H9 (cell line): ENCODE measurements at regions not wholly inside any gene's neighbourhood (a gene's known extent, or its start where the extent isn't known, plus 50 kb on each side); places are given as distances from the start of the nearest gene placed in this dataset.

ENCODE experiments used
- DNase-seq: peaks from one replicate; pipeline ENCODE4 v3.0.0-alpha.2; 2017
- H2AFZ ChIP-seq: one replicate; pipeline ENCODE4 v1.6.1; 2013; ENCODE audit warnings: mild to moderate bottlenecking, low read length, control low read depth, moderate library complexity
- H2AK5ac ChIP-seq: 2 replicates; pipeline ENCODE4 v1.6.1; 2013; ENCODE audit warnings: low read length, control low read depth, mixed read lengths; ENCODE audit not compliant: insufficient read length
- H2BK120ac ChIP-seq: one replicate; pipeline ENCODE4 v1.6.1; 2013; ENCODE audit warnings: low read depth, mild to moderate bottlenecking, low read length, control low read depth, inconsistent platforms; ENCODE audit not compliant: poor library complexity, severe bottlenecking
- H2BK12ac ChIP-seq: 2 replicates; pipeline ENCODE4 v1.6.1; 2013; ENCODE audit warnings: low read length, control low read depth, mixed read lengths, low read depth; ENCODE audit not compliant: insufficient read length
- H2BK15ac ChIP-seq: 2 replicates; pipeline ENCODE4 v1.6.1; 2013; ENCODE audit warnings: low read depth, low read length, control low read depth
- H2BK20ac ChIP-seq: one replicate; pipeline ENCODE4 v1.6.1; 2013; ENCODE audit warnings: low read depth, mild to moderate bottlenecking, low read length, control low read depth, inconsistent platforms; ENCODE audit not compliant: poor library complexity, severe bottlenecking
- H2BK5ac ChIP-seq: 2 replicates; pipeline ENCODE4 v1.6.1; 2013; ENCODE audit warnings: low read length, control low read depth, mixed read lengths; ENCODE audit not compliant: insufficient read length
- H3K14ac ChIP-seq: 2 replicates; pipeline ENCODE4 v1.6.1; 2013; ENCODE audit warnings: low read length, control low read depth; ENCODE audit not compliant: insufficient read depth
- H3K18ac ChIP-seq: 2 replicates; pipeline ENCODE4 v1.6.1; 2013; ENCODE audit warnings: low read depth, mild to moderate bottlenecking, mixed read lengths, low read length, control low read depth; ENCODE audit not compliant: insufficient read length
- H3K23ac ChIP-seq: 2 replicates; pipeline ENCODE4 v1.6.1; 2013; ENCODE audit warnings: low read length, control low read depth, mixed read lengths, low read depth; ENCODE audit not compliant: insufficient read length
- H3K23me2 ChIP-seq: 2 replicates; pipeline ENCODE4 v1.6.1; 2013; ENCODE audit warnings: low read depth, mild to moderate bottlenecking, mixed read lengths, low read length, control low read depth; ENCODE audit not compliant: insufficient read length, poor library complexity, severe bottlenecking
- H3K27ac ChIP-seq: 2 replicates; pipeline ENCODE4 v1.5.1; 2013; ENCODE audit warnings: low read length, control low read depth, mixed read lengths, low read depth; ENCODE audit not compliant: insufficient read length
- H3K27me3 ChIP-seq: 2 replicates; pipeline ENCODE4 v1.6.1; 2013; ENCODE audit warnings: low read length, control low read depth, inconsistent platforms; ENCODE audit not compliant: insufficient read depth
- H3K4ac ChIP-seq: 2 replicates; pipeline ENCODE4 v1.6.1; 2013; ENCODE audit warnings: low read depth, mild to moderate bottlenecking, control low read depth, inconsistent platforms, low read length, moderate library complexity
- H3K4me1 ChIP-seq: 2 replicates; pipeline ENCODE4 v1.6.1; 2013; ENCODE audit warnings: low read length, control low read depth, inconsistent platforms; ENCODE audit not compliant: insufficient read depth
- H3K4me2 ChIP-seq: 2 replicates; pipeline ENCODE4 v1.6.1; 2013; ENCODE audit warnings: low read length, control low read depth, mixed read lengths; ENCODE audit not compliant: insufficient read length, insufficient read depth
- H3K56ac ChIP-seq: 2 replicates; pipeline ENCODE4 v1.6.1; 2013; ENCODE audit warnings: low read depth, mild to moderate bottlenecking, mixed read lengths, low read length, control low read depth; ENCODE audit not compliant: insufficient read length
- H3K79me1 ChIP-seq: 2 replicates; pipeline ENCODE4 v1.6.1; 2013; ENCODE audit warnings: low read depth, mild to moderate bottlenecking, moderate library complexity, low read length, control low read depth, inconsistent platforms; ENCODE audit not compliant: insufficient read depth, poor library complexity, severe bottlenecking
- H3K79me2 ChIP-seq: 2 replicates; pipeline ENCODE4 v1.6.1; 2013; ENCODE audit warnings: low read length, control low read depth, inconsistent platforms; ENCODE audit not compliant: insufficient read depth
- H3K9ac ChIP-seq: 2 replicates; pipeline ENCODE4 v1.6.1; 2013; ENCODE audit warnings: low read length, control low read depth, mixed read lengths; ENCODE audit not compliant: insufficient read length; ENCODE audit errors: extremely low read depth
- H3K9me3 ChIP-seq: one replicate; pipeline ENCODE4 v1.6.1; 2013; ENCODE audit warnings: low read depth, low read length, inconsistent platforms; ENCODE audit not compliant: control insufficient read depth
- H3T11ph ChIP-seq: one replicate; pipeline ENCODE4 v1.6.1; 2013; ENCODE audit warnings: mild to moderate bottlenecking, low read length, control low read depth, inconsistent platforms
- H4K20me1 ChIP-seq: one replicate; pipeline ENCODE4 v1.6.1; 2013; ENCODE audit not compliant: control insufficient read depth, insufficient read length, insufficient read depth
- H4K5ac ChIP-seq: 2 replicates; pipeline ENCODE4 v1.6.1; 2013; ENCODE audit warnings: low read depth, mild to moderate bottlenecking, mixed read lengths, low read length, control low read depth; ENCODE audit not compliant: insufficient read length
- H4K8ac ChIP-seq: replicated peaks from 2 replicates; pipeline ENCODE4 v1.6.1; 2013; ENCODE audit warnings: low read length, control low read depth, mixed read lengths, low read depth; ENCODE audit not compliant: insufficient read length
- H4K91ac ChIP-seq: 2 replicates; pipeline ENCODE4 v1.6.1; 2013; ENCODE audit warnings: low read depth, mild to moderate bottlenecking, moderate library complexity, mixed read lengths, low read length, control low read depth; ENCODE audit not compliant: insufficient read length
- H3K27ac Mint-ChIP-seq, 3 experiments: 2 replicates in 2 of 3; 3 replicates in 1 of 3; pipeline ENCODE4 v1.8.0; 2020 to 2021; ENCODE audit warnings: mixed read lengths in 3 of 3, mild to moderate bottlenecking in 1 of 3, moderate library complexity in 1 of 3
- H3K27me3 Mint-ChIP-seq: 2 replicates; pipeline ENCODE4 v1.8.0; 2021; ENCODE audit warnings: low read depth, mild to moderate bottlenecking, moderate library complexity, mixed read lengths
- H3K36me3 Mint-ChIP-seq, 3 experiments: 2 replicates in 2 of 3; 3 replicates in 1 of 3; pipeline ENCODE4 v1.8.0; 2020 to 2021; ENCODE audit warnings: low read depth in 3 of 3, mixed read lengths in 3 of 3; ENCODE audit not compliant: insufficient read depth in 1 of 3
- H3K4me1 Mint-ChIP-seq, 2 experiments: 2 replicates each; pipeline ENCODE4 v1.8.0; 2020; ENCODE audit warnings: mixed read lengths in 2 of 2
- H3K4me3 Mint-ChIP-seq, 2 experiments: 2 replicates in 1 of 2; 3 replicates in 1 of 2; pipeline ENCODE4 v1.8.0; 2020 to 2021; ENCODE audit warnings: mild to moderate bottlenecking in 2 of 2, mixed read lengths in 2 of 2, moderate library complexity in 1 of 2
- H3K9me3 Mint-ChIP-seq, 2 experiments: 2 replicates in 1 of 2; 3 replicates in 1 of 2; pipeline ENCODE4 v1.8.0; 2020; ENCODE audit warnings: mild to moderate bottlenecking in 2 of 2, mixed read lengths in 2 of 2, moderate library complexity in 1 of 2
- WGBS: extraction: QIAGEN DNeasy Blood & Tissue Kit; methylation state at CpG from one replicate; pipeline ENCODE4 v1.1.7; 2013; ENCODE audit warnings: missing lambda C conversion rate, low lambda C conversion rate, mixed read lengths; ENCODE audit not compliant: insufficient read length; ENCODE audit errors: extremely low coverage; 5-methylcytosine and 5-hydroxymethylcytosine counted together
- TF ChIP-seq, protein P1 (sequence below): fragments of 200-600 bp; sonication (generic); conservative IDR thresholded peaks from 3 replicates; pipeline ENCODE4 v1.8.0; 2021; ENCODE audit warnings: antibody characterized with exemption, mild to moderate bottlenecking

DNA sequence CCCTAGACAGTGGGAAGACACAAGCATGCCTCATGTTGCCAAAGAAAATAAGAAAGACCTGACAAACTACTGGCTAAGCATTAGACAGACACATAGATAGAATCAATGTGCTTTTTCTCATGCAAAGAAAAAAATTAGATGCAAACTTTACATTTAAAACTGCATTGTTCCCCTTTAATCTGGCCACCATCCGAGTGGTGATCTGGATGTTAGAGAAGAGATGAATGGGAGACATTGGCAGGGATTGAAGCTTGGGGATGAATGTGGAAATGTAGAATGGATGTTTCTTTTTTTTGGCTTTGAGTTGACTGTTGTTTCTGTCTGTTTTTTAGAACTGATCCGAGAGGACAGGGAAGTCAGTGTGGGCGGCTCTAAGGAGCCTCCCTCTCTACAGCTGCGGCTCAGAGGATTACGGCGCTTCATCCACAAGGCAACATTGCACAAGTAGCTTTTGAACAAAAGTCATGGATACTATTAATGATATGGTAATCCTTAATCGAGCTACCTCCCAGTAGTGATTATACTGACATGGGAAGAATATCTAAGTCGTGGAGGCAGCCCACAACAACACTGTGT, 53.0 kb downstream of the HELT start:
- no peak overlapping the region for H3K23ac ChIP-seq
- no peak overlapping the region for H2BK5ac ChIP-seq
- Mint-ChIP-seq H3K27ac (no peak overlapping the region; a peak in 1 of 7 replicates), H3K27me3 (no peaks in the 10 kb centered on the region), H3K36me3 (no peaks in the 10 kb centered on the region), H3K9me3 (no peaks in the 10 kb centered on the region), H3K4me1 (peaks cover 16 to 18% of the 10 kb centered on the region in 2 experiments), H3K4me3 (no peak overlapping the region)
- TF ChIP-seq, protein P1, sequence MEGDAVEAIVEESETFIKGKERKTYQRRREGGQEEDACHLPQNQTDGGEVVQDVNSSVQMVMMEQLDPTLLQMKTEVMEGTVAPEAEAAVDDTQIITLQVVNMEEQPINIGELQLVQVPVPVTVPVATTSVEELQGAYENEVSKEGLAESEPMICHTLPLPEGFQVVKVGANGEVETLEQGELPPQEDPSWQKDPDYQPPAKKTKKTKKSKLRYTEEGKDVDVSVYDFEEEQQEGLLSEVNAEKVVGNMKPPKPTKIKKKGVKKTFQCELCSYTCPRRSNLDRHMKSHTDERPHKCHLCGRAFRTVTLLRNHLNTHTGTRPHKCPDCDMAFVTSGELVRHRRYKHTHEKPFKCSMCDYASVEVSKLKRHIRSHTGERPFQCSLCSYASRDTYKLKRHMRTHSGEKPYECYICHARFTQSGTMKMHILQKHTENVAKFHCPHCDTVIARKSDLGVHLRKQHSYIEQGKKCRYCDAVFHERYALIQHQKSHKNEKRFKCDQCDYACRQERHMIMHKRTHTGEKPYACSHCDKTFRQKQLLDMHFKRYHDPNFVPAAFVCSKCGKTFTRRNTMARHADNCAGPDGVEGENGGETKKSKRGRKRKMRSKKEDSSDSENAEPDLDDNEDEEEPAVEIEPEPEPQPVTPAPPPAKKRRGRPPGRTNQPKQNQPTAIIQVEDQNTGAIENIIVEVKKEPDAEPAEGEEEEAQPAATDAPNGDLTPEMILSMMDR, result no peak
- no peaks in the 10 kb centered on the region for H3K9me3 ChIP-seq
- H4K5ac ChIP-seq, result no peak overlapping the region
- H2AK5ac ChIP-seq, result no peak overlapping the region
- no peaks in the 10 kb centered on the region for H3K79me1 ChIP-seq
- H3K27ac ChIP-seq, result no peak overlapping the region
- H3K14ac ChIP-seq, result no peak overlapping the region
- peaks cover 2% of the 10 kb centered on the region for H3K4me1 ChIP-seq
- H3K18ac ChIP-seq, result no peak overlapping the region
- no peaks in the 10 kb centered on the region for H3K79me2 ChIP-seq
- no peak overlapping the region for H2AFZ ChIP-seq
- no peak overlapping the region for H2BK120ac ChIP-seq
- H3K27me3 ChIP-seq, result no peaks in the 10 kb centered on the region
- H3K56ac ChIP-seq, result no peak overlapping the region
- no peaks in the 10 kb centered on the region for H4K20me1 ChIP-seq
- H3K23me2 ChIP-seq, result no peaks in the 10 kb centered on the region
- H2BK15ac ChIP-seq, result no peak overlapping the region
- H4K8ac ChIP-seq, result no peak overlapping the region
- no peak overlapping the region for H2BK20ac ChIP-seq
- H4K91ac ChIP-seq, result no peak overlapping the region
- H3K9ac ChIP-seq, result no peak overlapping the region
- WGBS, result no CpG with 5 or more reads among the region's 8 CpGs
- H3K4me2 ChIP-seq, result no peak overlapping the region
- H2BK12ac ChIP-seq, result no peak overlapping the region
- H3K4ac ChIP-seq, result no peak overlapping the region
- no peak for DNase-seq
- no peak overlapping the region for H3T11ph ChIP-seq
